Activated gamma-delta T cell treated with Interleukin-2 at 50 U/mL for 16 hours (primary cell): ENCODE measurements at regions not wholly inside any gene's neighbourhood (a gene's known extent, or its start where the extent isn't known, plus 50 kb on each side); places are given as distances from the start of the nearest gene placed in this dataset.

Experiments
- DNase-seq: peaks from one replicate; pipeline ENCODE4 v3.0.0-alpha.2; 2020

DNA sequence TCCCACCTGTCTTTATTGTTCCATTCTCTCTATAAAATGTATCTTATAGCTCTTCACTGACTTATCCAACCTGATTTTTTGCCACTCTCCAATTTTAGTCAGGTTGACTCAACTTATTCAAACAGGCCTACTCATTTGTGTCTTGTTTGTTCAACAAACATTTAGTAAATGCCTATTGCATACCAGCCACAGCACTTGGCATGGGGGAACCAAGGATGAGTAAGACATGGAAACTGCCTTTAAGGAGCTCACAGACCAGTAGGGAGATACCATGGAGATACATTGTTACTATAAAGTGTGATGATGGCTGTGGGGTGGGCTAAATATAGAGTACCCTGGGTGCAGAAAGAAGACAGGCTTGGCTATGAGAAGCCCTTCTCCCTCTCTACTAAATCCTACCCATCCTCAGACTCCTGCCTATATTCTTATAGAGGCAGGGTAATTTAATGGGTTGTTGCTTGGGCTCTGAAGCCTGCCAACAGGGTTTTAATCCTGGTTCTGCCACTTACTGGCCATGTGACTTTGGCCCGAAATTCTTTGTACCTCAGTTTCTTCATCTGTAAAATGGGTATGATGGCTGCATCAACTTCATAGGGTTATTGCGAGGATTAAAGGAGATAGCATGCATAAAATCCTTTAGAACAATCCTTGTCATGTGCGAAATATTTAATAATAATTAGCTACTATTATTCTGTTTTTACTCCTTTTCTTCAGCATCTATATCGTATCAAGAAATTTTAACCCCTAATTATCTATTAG is 348.5 kb upstream of the UMPS start:
- no peak for DNase-seq

DNA sequence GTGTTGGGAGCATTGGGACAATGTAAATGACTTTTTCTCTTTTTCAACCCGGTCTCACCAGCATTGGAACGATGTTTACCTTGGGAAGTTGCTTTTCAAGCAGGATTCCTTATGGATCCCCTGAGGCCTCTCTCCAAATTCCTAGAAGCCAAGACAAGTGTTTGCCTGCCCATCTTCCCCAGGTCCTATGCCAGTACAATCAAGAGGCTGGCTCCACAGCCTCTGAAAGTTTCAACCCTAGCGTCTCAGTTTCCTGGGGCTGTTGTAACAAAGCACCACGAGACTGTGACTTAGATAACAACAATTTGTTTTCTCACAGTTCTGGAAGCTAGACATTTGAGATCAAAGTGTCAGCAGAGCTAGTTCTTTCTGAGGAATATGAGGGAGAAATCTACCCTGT is 347.2 kb upstream of the UMPS start:
- no peak for DNase-seq

DNA sequence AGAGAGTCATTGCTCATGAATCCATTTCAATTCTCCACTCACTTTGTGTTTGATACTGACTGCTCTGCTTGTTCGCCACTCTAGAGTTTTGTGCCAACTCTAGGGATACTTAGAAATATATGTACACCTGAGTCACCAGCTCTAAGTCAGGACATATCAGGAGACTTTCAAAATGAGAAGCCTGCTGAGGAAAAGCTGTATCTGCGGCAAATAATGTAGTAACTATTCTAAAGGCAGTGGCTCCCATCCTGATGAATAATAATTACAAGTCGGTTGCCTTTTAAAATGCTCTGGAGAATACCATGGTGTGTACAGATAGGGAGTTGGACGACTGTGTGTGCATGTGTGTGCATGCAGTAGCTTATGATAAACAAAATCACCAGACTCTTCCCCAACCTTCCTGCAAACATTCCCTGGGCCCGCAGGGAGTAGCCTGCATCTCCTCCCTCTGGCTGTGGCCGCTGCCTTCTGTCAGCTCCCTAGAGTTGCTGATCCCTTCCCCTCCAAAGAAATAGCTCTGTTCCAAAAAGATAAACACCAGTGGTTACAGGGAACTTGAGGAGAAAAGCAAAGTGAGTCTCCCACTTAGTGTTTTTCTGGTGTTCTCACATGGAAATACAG is 346.3 kb upstream of the UMPS start:
- no peak for DNase-seq

DNA sequence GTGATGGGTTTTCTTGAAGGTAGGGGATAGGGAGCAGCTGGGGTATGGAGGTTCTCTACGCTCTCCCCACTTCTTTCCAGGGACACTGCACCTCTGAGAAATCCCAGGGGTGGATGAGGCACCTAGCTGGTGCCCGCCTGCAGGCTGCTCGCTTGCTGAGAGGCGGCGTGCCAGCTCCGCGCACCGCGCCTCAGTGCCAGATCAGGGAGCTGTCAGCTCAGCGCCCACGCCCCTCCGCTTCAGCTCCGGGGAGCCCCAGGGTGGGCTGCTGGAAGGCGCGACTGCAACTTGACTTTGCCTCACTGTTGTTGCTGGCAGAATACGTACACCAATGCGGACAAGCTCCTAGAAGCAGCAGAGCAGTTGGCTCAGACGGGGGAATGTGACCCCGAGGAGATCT is 345.7 kb upstream of the UMPS start:
- no peak for DNase-seq

DNA sequence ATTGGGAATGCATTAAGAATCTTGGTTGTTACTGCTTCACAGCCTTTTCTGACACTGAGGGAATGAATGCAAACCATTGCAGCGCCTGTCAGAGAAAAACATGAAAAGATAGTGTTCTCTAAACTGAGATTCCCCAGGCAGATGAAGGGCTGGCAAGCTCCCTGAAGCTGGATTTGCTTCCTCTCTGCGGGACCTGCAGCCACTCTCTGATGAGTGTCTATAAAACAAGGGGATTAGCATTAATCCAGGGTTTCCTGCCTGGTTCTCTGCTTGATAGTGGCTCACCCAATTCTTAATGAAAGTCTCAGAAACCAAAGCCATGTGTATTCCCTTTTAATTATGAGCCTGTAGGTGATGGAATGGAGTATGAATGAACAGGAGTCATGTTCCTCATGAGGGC is 344.3 kb upstream of the UMPS start:
- DNase-seq, result no peak

DNA sequence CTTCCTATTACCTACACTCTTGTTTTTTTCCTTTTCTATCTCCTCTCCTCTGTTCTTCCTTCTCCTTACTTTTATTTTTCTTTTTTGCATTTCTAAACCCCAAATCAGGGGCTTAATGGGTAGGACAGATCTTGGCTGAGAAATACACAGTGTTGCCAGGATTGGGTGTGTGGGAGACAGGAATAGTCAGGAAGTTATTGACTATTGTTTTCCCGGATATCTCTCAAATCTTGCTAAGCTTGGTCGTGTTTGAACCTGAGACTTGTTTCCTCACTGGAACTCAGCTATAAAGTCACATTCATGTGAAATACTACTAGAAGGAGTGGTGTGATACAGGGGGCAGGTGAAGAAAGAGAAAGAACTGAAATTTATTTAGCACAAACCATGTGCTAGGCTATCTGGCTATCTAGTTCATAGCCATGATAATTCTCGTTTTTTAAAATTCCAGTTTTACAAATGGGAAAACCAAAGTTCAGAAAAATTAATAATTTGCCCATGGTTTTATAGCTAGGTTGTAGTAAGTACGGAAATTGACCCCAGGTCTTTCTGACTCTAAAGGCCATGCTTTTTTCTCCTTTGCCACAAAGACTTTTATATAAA is 343.2 kb upstream of the UMPS start:
- no peak for DNase-seq

DNA sequence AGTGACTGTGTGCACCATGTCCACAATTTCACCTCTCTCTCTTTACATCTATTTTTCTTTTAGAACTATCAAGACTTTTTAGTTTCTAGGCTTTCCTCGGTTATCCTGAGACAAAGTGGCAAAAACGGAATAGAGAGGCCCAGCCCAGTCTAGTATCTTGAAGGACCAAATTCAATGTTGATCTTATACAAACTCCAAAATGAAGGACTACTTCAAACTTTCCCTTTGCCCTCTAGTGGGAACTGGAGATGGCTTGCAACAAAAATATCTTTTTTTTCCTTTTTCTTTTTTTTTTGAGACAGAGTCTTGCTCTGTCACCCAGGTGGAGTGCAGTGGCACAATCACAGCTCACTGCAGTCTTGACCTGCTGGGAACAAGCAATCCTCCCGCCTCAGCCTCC is 338.5 kb upstream of the UMPS start:
- no peak for DNase-seq

DNA sequence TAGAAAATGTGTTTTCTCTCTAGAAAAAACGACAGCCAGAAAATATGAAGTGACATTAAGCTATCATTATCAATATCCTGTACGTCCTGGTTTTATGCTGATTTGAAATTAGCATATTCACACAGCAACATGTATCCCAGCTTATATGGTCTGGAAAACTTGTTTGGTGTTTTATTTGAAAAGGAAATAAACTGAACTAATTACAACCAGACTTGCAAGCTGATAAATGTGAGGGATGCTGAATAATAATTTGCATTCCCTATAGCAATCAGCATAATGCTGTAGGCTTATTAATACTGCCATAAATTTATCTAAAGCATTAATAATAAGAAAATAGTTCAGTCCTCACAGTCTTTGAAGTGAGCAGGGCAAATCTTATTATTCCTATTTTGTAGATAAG is 336.9 kb upstream of the UMPS start:
- DNase-seq, result no peak

DNA sequence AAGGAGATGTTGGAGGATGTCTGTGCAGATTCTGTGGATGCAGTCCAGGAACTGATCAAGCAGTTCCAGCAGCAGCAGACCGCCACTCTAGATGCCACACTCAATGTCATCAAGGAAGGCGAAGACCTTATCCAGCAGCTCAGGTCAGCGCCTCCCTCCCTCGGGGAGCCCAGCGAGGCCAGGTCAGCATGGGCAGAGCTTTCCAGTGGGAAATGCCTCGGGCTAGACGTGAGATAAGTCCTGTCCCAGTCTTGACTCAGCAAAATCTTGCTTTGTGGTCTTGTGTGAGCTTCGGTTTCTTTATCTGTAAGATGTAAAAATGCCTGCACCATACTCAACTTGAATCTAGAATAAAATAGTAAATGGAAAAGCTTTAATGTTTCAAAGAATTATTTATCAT is 335.1 kb upstream of the UMPS start:
- DNase-seq, result no peak

DNA sequence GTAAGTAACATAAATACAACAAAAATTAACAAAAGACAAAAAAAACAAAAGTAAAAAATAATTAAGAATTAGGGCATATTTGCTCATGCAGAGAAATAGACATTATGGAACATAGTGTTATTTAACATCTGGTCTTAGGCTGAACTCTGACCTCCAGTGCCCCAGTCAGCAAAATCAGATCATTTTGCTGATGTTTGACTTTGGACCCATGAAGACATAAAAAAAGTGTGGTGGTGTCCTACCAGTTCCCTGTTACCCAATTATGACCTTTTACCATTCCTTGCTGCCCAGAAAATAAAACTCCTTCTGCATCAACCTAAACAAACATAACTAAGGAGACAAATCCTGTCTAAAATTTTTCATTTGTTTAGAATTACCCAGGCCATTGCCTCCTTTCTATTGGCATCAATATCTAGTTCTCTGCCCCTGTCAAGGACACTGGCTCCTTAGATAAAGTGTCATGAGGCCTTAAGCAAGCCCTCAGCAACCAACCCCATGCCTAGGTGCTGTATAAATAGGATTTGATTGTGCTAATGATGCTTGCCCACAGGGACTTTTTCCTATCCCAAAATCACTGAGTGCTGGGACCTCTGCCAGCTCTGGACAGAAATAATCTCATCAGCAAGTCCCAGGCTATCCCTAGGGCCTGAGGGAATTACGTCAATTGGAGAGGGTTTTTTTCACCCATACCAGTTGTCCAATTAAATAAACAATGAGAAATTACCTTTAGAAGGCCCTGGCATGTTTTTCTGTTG is 334.5 kb upstream of the UMPS start:
- no peak for DNase-seq

DNA sequence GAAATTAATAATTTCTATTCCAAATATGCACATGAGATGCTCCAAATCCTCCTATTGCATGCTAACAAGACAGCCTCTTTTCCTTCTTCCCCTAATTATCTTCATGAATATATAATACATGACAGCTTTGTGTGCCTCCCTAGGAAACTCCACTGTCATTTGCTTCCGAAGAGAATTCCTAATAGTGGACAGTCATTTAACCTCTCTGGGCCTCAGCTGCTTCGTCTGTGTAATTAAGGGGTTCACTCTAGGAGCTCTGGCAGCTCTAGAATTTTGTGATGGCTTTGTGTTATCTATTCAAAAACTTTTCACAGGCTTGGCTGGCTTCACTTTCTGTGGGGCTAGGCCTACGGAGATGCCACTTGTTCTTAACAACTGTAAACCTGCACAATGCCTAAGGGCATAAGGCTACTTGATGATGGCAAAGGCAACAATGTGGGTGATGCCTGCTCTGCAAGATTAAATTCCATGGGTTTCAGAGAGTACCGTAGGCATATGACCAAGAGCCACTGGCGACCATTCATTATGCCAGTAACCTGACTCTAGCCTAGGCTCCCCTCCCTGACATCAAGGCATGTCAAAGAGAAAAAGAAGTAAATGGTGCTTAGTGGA is 333.8 kb upstream of the UMPS start:
- no peak for DNase-seq

DNA sequence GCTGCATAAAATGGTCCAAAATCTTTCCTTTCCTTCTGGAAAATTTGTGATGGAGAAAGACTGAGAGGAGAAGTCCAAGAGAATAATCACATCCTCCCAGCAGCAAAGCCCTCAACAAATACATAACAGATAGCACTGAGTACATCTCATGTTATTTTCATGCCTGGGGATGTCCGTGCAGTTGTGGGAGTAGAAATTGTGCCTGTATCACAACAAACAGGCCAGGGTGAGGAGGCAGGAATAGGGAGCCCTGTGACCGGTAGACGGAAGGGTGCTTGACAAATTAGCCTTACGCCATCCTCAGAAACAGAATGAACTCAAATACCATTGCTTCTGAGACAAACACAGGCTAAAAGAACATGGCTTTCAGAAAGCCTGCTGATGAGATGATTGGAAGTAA is 333.2 kb upstream of the UMPS start:
- no peak for DNase-seq

DNA sequence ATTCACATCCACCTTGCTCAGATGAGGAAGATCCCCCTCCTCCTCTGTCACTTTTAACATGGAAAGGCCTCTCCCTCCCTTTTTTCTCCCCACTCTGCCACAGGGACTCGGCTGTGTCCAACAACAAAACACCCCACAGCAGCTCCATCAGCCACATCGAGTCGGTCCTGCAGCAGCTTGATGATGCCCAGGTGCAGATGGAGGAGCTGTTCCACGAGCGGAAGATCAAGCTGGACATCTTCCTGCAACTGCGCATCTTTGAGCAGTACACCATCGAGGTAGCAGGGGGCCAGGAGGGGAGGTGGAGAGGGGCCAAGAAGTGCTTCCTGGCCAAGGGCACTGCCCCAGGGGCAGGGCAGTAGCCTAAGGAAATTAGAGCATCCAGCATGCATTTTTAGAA is 331.7 kb upstream of the UMPS start:
- no peak for DNase-seq

DNA sequence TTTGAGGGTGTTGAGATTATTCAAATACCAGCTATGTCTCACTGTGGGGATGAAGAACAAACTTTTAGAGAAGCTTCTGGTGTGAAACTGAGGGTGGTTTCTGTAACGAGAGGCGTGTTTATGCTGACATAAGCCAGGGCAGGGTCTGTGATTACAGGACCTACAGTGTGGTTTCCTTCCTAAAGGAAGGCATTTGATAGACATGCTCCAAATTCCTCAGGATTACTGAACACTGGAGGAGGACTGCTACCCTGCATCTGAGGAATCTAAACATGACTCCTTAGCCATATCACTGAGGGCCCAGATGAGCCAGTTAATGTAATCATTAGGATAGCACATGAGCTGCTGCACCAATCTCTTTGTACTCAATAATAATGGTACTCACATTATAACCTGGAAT is 328.4 kb upstream of the UMPS start:
- DNase-seq, result no peak

DNA sequence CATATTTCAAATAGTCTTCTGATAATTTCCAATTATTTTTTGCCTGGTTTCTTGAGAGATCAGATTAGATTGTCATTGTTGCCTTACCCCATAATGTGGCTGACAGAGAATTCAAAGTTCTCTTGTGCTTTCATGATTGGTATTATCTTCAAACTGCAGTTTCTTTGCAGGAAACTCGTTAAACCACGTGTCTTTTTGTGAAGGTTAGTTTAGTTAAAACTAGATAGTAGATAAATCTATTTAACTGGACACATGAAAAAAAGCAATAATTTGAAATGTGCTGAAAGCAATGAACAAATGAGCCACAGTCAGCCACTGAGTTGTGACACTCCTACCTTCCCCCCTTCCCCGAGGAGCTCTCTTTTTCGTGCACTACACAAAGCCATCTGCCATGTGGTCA is 327.5 kb upstream of the UMPS start:
- DNase-seq, result no peak

DNA sequence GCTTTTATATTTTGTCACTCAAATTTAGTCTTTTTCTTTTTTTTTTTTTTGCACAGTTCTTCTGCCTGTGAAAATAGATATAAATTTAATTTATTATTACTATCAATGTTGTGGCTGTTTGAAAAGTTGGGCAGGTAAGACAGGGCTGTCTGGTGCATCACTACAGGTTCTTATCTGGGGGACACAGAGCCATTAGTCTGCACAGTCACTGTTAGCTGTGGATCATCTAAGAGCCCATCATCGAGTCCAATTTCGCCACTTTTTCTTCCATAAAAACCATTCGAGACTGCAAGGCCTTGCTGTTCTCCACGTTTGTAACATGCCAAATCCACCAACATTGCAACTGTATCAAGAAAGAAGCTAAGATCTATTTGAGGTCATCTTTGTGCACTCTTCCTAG is 325.6 kb upstream of the UMPS start:
- no peak for DNase-seq

DNA sequence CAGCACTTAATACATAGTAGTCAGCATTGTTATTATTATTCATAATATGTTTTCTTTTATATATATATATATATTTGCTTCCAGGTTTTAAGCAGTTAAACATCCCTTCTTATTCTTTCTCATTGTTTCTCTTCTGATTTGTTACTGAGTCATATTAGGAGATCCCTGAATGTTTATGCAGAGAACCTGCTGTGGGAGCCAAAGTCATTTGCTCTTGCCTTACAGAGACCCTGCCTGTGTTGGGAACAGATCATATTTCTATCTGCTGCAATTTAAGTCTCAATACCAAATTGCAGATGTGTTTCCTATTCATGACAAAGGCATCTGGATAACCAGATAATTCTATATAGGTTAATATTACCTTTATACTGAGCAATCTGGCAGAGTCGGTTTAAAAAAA is 323.0 kb upstream of the UMPS start:
- DNase-seq, result no peak

DNA sequence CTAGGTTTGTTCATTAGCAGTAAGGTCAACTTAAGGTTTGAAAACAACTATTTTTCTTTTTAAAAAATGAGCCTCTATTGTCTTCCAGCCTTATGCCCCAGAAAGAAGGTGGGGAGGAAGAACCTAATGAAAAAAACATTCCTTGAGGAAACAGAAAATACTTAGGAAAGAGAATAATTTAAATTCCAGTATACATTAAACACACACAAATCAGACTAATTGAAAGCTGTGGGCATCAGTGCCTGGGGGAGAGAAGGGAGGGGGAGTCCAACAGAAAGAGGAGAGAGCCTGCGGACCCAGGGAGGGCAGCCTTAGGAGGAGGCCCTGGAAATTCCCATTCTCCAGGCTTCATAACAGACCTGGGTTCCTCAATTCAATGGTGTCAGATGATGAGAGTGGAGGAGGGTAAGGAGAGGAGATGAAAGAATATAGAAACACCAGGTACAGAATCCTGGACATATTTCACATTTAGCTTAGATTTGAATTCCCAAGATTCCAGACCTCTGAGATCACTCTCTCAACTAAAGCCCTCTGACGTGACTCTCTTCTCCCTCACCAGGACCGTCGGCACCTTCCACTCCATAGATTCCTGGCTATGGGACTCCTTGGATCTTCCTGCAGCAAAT is 320.5 kb upstream of the UMPS start:
- DNase-seq, result no peak

DNA sequence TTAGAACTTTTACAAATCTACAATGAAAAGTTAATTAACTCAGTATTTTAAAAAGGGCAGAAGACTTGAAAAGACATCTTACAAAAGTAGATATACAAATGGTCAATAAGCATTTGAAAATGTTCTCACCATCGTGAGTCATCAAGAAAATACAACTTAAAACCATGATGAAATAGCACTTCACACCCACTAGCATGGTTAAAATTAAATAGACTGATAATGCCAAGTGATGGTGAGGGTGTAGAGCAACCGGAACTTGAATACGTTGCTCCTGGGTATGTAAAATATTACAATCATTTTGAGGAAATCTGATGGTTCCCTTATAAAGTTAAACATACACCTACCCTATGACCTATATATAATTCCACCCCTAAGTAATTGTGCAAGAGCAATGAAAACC is 319.8 kb upstream of the UMPS start:
- DNase-seq, result no peak

DNA sequence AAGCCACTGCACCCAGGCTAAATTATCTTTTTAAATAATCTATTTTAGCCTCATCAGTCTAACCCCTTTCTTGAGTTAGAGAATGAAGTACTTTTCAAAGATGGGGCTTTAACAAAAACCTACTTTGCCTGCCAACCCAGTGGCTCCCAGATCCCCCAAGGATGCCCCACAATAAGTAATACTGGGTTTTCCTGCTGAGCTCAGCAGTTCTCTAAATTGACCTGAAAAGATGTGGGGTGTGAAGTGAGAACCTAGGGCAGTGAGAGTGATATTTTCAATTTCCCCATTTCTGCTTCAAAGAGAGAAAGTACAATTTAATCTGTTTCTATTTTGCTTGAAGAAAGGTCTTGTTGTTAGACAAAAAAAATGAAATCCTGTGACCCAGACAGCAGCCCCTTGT is 318.5 kb upstream of the UMPS start:
- DNase-seq, result no peak

DNA sequence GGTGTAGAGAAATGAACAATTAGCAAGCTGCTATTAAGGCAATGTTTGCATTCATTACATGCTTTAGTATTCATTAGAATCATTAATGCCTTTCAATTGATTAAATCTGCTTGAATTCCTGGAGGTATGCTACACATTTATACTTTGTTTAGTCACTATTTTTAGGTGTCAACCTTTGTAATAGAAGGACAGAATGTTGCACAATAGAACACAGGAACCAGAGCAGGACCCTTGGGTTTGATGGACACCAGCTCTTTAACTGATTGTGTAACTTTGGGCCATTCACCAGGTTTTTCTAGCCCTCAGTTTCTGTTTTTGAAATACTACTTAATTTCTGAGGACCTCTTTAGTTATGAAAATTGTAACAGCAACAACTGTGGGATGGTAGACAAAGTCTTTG is 317.6 kb upstream of the UMPS start:
- DNase-seq, result no peak

DNA sequence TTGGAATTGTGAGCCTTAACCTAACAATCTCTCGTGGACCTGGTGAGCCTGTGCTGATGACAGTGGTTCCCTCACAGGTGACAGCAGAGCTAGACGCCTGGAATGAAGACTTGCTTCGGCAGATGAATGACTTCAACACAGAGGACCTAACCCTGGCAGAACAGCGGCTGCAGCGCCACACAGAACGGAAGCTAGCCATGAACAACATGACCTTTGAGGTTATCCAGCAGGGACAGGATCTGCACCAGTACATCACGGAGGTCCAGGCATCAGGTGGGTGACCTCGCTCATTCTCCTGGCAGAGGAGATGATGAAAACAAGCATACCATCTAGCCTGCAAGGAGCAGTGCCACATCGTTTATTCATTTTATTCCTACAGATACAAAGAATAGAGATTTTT is 316.9 kb upstream of the UMPS start:
- no peak for DNase-seq

DNA sequence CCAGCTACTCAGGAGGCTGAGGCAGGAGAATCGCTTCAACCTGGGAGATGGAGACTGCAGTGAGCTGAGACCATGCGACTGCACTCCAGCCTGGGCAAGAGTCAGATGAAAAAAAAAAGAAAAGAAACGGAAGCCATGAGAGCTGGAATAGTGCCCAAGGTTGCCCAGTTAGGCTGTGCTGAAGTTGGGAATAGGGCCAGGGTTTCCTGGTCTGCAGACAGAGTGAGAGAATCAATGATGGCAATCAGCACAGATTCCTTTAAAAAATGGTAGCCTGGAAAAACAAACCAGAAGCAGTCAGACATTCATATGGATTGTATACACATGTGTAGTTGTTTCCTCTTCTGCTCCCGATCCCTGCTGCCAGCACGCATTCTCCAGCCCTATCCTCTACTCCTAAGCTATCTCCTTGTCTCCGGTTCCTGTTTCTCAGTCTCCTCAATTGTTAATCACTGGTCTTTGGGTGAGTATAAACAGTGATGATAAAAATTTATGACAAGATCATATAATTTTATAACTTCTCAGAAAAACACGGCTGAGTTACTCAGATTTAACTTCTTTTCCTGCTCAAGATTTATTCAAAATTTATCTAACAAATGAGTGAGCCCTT is 316.2 kb upstream of the UMPS start:
- no peak for DNase-seq
